Endothelial cell (in vitro differentiated cells): ENCODE measurements at regions not wholly inside any gene's neighbourhood (a gene's known extent, or its start where the extent isn't known, plus 50 kb on each side); places are given as distances from the start of the nearest gene placed in this dataset.

ENCODE experiments used
- DNase-seq: peaks from one replicate; pipeline ENCODE4 v3.0.0; 2021; ENCODE audit warnings: low spot score
- H3K27ac Mint-ChIP-seq: one replicate; pipeline ENCODE4 v1.8.0; 2021; ENCODE audit warnings: mixed read lengths, inconsistent platforms; ENCODE audit not compliant: unreplicated experiment
- H3K27me3 Mint-ChIP-seq: one replicate; pipeline ENCODE4 v1.8.0; 2021; ENCODE audit warnings: mild to moderate bottlenecking, moderate library complexity, mixed read lengths, inconsistent platforms; ENCODE audit not compliant: unreplicated experiment
- H3K36me3 Mint-ChIP-seq: one replicate; pipeline ENCODE4 v1.8.0; 2021; ENCODE audit warnings: mild to moderate bottlenecking, low read depth, mixed read lengths, inconsistent platforms; ENCODE audit not compliant: unreplicated experiment
- H3K4me1 Mint-ChIP-seq: one replicate; pipeline ENCODE4 v1.8.0; 2021; ENCODE audit warnings: mild to moderate bottlenecking, mixed read lengths, inconsistent platforms; ENCODE audit not compliant: unreplicated experiment
- H3K4me3 Mint-ChIP-seq: one replicate; pipeline ENCODE4 v1.8.0; 2021; ENCODE audit warnings: mild to moderate bottlenecking, mixed read lengths, inconsistent platforms; ENCODE audit not compliant: unreplicated experiment
- H3K9me3 Mint-ChIP-seq: one replicate; pipeline ENCODE4 v1.8.0; 2021; ENCODE audit warnings: mixed read lengths, inconsistent platforms; ENCODE audit not compliant: unreplicated experiment
- CTCF ChIP-seq: fragments of 200-600 bp; sonication (generic); IDR thresholded peaks from one replicate; pipeline ENCODE4 v1.5.0; 2021; ENCODE audit warnings: antibody characterized with exemption; ENCODE audit not compliant: unreplicated experiment

GRCh38 chr6:138680085-138680484 lies 93.5 kb upstream of the CCDC28A start:
- DNase-seq: no peak
- Mint-ChIP-seq H3K4me1 (peaks cover 31% of the 10 kb centered on the region), H3K36me3 (no peaks in the 10 kb centered on the region), H3K27ac (no peak overlapping the region), H3K9me3 (no peaks in the 10 kb centered on the region), H3K27me3 (no peaks in the 10 kb centered on the region), H3K4me3 (no peak overlapping the region)
- TF ChIP-seq CTCF: no peak

- peaks cover 29% of the 10 kb centered on the region for H3K4me1 Mint-ChIP-seq
- no peak for TF ChIP-seq CTCF
- H3K27ac Mint-ChIP-seq: peak overlapping the region; percentile 30
- no peak overlapping the region for H3K4me3 Mint-ChIP-seq
- no peaks in the 10 kb centered on the region for H3K36me3 Mint-ChIP-seq
- no peak for DNase-seq
- no peaks in the 10 kb centered on the region for H3K9me3 Mint-ChIP-seq
- no peaks in the 10 kb centered on the region for H3K27me3 Mint-ChIP-seq
These were observed 91.9 kb upstream of the CCDC28A start for GRCh38 chr6:138681627-138682026.

GRCh38 chr6:138682704-138683527 lies 90.7 kb upstream of the CCDC28A start:
- H3K9me3 Mint-ChIP-seq: no peaks in the 10 kb centered on the region

GRCh38 chr6:138685257-138685656 lies 88.3 kb upstream of the CCDC28A start:
- TF ChIP-seq CTCF: no peak
- Mint-ChIP-seq H3K36me3 (no peaks in the 10 kb centered on the region), H3K27ac (no peak overlapping the region), H3K9me3 (no peaks in the 10 kb centered on the region), H3K4me3 (no peak overlapping the region), H3K4me1 (peaks cover 34% of the 10 kb centered on the region), H3K27me3 (no peaks in the 10 kb centered on the region)
- no peak for DNase-seq

More at GRCh38 chr6:138682704-138683527, 90.7 kb upstream of the CCDC28A start:
- no peak for DNase-seq
- no peaks in the 10 kb centered on the region for H3K27me3 Mint-ChIP-seq
- peaks cover 31% of the 10 kb centered on the region for H3K4me1 Mint-ChIP-seq
- H3K36me3 Mint-ChIP-seq: no peaks in the 10 kb centered on the region
- peak overlapping the region; percentile 35 for H3K4me3 Mint-ChIP-seq
- TF ChIP-seq CTCF: no peak
- no peak overlapping the region for H3K27ac Mint-ChIP-seq

- no peak overlapping the region for H3K27ac Mint-ChIP-seq
- DNase-seq: no peak
- H3K36me3 Mint-ChIP-seq: no peaks in the 10 kb centered on the region
- H3K4me1 Mint-ChIP-seq: peaks cover 34% of the 10 kb centered on the region
- no peaks in the 10 kb centered on the region for H3K27me3 Mint-ChIP-seq
- no peak overlapping the region for H3K4me3 Mint-ChIP-seq
- no peak for TF ChIP-seq CTCF
- H3K9me3 Mint-ChIP-seq: no peaks in the 10 kb centered on the region
These were observed 87.8 kb upstream of the CCDC28A start for GRCh38 chr6:138685781-138686180.
